ENCODE measurements at regions not wholly inside any gene's neighbourhood (a gene's known extent, or its start where the extent isn't known, plus 50 kb on each side); places are given as distances from the start of the nearest gene placed in this dataset.

- TF ChIP-seq CTCF (IDR thresholded peaks at IDR 0.05) = no peak
- TF ChIP-seq POLR2A (IDR thresholded peaks at IDR 0.05) = no peak
Measured at GRCh38 chr9:78811622-78812276, 514.8 kb downstream of the PSAT1 start.

All from uterus (tissue), 2 donors.